Fibroblast of lung (primary cell): ENCODE measurements at regions not wholly inside any gene's neighbourhood (a gene's known extent, or its start where the extent isn't known, plus 50 kb on each side); places are given as distances from the start of the nearest gene placed in this dataset.
"Not testable (repeated sequence)": the region's sequence is repeated elsewhere in the genome, so short reads cannot be mapped to it uniquely, and the experiment has no call there.

Experiments used
- DNase-seq, 2 donors: peaks; one replicate each; pipeline versions ENCODE4 v3.0.0 to v3.0.0-alpha.2; 2010; ENCODE audit warnings: low read depth in 2 of 2
- H2AFZ ChIP-seq: 2 replicates; pipeline ENCODE4 v1.5.1; 2012; ENCODE audit warnings: low read length, control low read depth, inconsistent platforms
- H3K27ac ChIP-seq: 2 replicates; pipeline ENCODE4 v1.5.1; 2011; ENCODE audit warnings: low read length, control low read depth; ENCODE audit not compliant: insufficient read depth
- H3K27me3 ChIP-seq: 2 replicates; pipeline ENCODE4 v1.5.1; 2011; ENCODE audit warnings: mild to moderate bottlenecking, low read length; ENCODE audit not compliant: control insufficient read depth, insufficient read depth
- H3K36me3 ChIP-seq: 2 replicates; pipeline ENCODE4 v1.5.1; 2011; ENCODE audit warnings: low read length; ENCODE audit not compliant: control insufficient read depth, insufficient read depth
- H3K4me1 ChIP-seq: 2 replicates; pipeline ENCODE4 v1.5.1; 2011; ENCODE audit warnings: low read length; ENCODE audit not compliant: control insufficient read depth, insufficient read depth; ENCODE audit errors: extremely low read depth
- H3K4me2 ChIP-seq: 2 replicates; pipeline ENCODE4 v1.5.1; 2011; ENCODE audit warnings: low read length, control low read depth; ENCODE audit not compliant: insufficient read depth; ENCODE audit errors: extremely low read depth
- H3K4me3 ChIP-seq, 4 experiments: fragments of 200-600 bp in 1 of 4; sonication (generic) in 1 of 4; replicated peaks in 1 of 4; 2 replicates each; pipeline ENCODE4 v1.5.1; 2011 to 2016; ENCODE audit warnings: low read length in 4 of 4, low read depth in 3 of 4, mild to moderate bottlenecking in 3 of 4, control low read depth in 2 of 4, inconsistent platforms in 1 of 4, mixed read lengths in 1 of 4; ENCODE audit not compliant: insufficient read depth in 1 of 4; ENCODE audit errors: control extremely low read depth in 1 of 4
- H3K79me2 ChIP-seq: 2 replicates; pipeline ENCODE4 v1.5.1; 2012; ENCODE audit warnings: mild to moderate bottlenecking, low read length, inconsistent platforms; ENCODE audit not compliant: control insufficient read depth, insufficient read depth
- H3K9ac ChIP-seq: 2 replicates; pipeline ENCODE4 v1.5.1; 2011; ENCODE audit warnings: mild to moderate bottlenecking, low read length, control low read depth; ENCODE audit not compliant: insufficient read depth
- H3K9me3 ChIP-seq: 2 replicates; pipeline ENCODE4 v1.5.1; 2012; ENCODE audit warnings: low read depth, low read length; ENCODE audit not compliant: control insufficient read depth, insufficient read depth
- H4K20me1 ChIP-seq: 2 replicates; pipeline ENCODE4 v1.5.1; 2011; ENCODE audit warnings: low read length; ENCODE audit not compliant: control insufficient read depth, insufficient read depth; ENCODE audit errors: extremely low read depth

- not testable (repeated sequence) for H3K9ac ChIP-seq, H3K27ac ChIP-seq, H3K4me2 ChIP-seq, H4K20me1 ChIP-seq, H2AFZ ChIP-seq, H3K4me1 ChIP-seq, H3K79me2 ChIP-seq, H3K9me3 ChIP-seq, H3K4me3 ChIP-seq, H3K27me3 ChIP-seq, H3K36me3 ChIP-seq
- DNase-seq, result peak in 1 of 2 donors; percentile 2
These were observed 101.1 kb upstream of the GPR39 start for GRCh38 chr2:132315546-132315945.

GRCh38 chr2:132317026-132317680 lies 99.5 kb upstream of the GPR39 start:
- H3K9ac ChIP-seq, H3K27ac ChIP-seq, H3K4me2 ChIP-seq, H2AFZ ChIP-seq, H3K79me2 ChIP-seq, H3K36me3 ChIP-seq, H3K9me3 ChIP-seq, DNase-seq, H4K20me1 ChIP-seq, H3K27me3 ChIP-seq, H3K4me1 ChIP-seq, H3K4me3 ChIP-seq: not testable (repeated sequence)

GRCh38 chr2:132318481-132318880 lies 98.1 kb upstream of the GPR39 start:
- not testable (repeated sequence) for H3K27ac ChIP-seq, H3K79me2 ChIP-seq, H3K4me2 ChIP-seq, H3K9me3 ChIP-seq, H3K4me1 ChIP-seq, H3K27me3 ChIP-seq, H3K9ac ChIP-seq, H2AFZ ChIP-seq, H3K36me3 ChIP-seq, H4K20me1 ChIP-seq, H3K4me3 ChIP-seq
- peak in 1 of 2 donors; percentile 16 for DNase-seq

- H3K4me1 ChIP-seq, H3K27ac ChIP-seq, H3K9ac ChIP-seq, H3K36me3 ChIP-seq, H3K4me3 ChIP-seq, H3K27me3 ChIP-seq, H3K79me2 ChIP-seq, H2AFZ ChIP-seq, H3K4me2 ChIP-seq, H3K9me3 ChIP-seq, DNase-seq, H4K20me1 ChIP-seq: not testable (repeated sequence)
These were observed 92.6 kb upstream of the GPR39 start for GRCh38 chr2:132324005-132324404.

- H4K20me1 ChIP-seq, H3K79me2 ChIP-seq, H3K4me2 ChIP-seq, H3K27ac ChIP-seq, H3K9ac ChIP-seq, H3K9me3 ChIP-seq, H3K4me1 ChIP-seq, H2AFZ ChIP-seq, H3K4me3 ChIP-seq, H3K36me3 ChIP-seq, H3K27me3 ChIP-seq, DNase-seq: not testable (repeated sequence)
These were observed 84.1 kb upstream of the GPR39 start for GRCh38 chr2:132332345-132333033.

- not testable (repeated sequence) for H4K20me1 ChIP-seq, H3K9me3 ChIP-seq, H2AFZ ChIP-seq, H3K36me3 ChIP-seq, H3K79me2 ChIP-seq, H3K4me2 ChIP-seq, H3K27me3 ChIP-seq, H3K27ac ChIP-seq, DNase-seq, H3K4me3 ChIP-seq, H3K4me1 ChIP-seq, H3K9ac ChIP-seq
These were observed 79.5 kb upstream of the GPR39 start for GRCh38 chr2:132337135-132337534.

- H3K4me3 ChIP-seq, H3K79me2 ChIP-seq, H3K4me1 ChIP-seq, H3K9me3 ChIP-seq, H3K27ac ChIP-seq, DNase-seq, H3K27me3 ChIP-seq, H4K20me1 ChIP-seq, H2AFZ ChIP-seq, H3K4me2 ChIP-seq, H3K36me3 ChIP-seq, H3K9ac ChIP-seq: not testable (repeated sequence)
These were observed 78.8 kb upstream of the GPR39 start for GRCh38 chr2:132337844-132338243.
